ENCODE measurements at regions not wholly inside any gene's neighbourhood (a gene's known extent, or its start where the extent isn't known, plus 50 kb on each side); places are given as distances from the start of the nearest gene placed in this dataset.

DNA sequence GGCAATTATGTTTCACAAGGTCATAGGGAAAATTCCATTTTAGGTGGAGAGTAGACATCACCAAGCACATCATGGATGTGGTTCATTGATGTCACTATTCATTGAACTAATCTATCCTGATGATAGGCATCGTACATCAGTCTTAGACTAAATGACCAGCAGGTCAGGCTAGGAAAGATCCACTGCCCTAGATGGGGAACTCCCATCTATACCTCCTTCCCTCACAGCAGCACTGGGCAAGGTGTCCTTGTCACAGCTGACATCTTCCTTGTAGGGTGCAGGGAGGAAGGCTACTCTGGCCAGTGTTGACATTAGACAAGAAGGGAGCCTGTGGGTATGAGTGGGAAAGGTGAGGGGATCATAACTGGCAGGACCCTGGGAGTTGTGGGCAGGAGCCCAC lies 63.8 kb upstream of the CAPRIN2 start:
- Histone ChIP-seq H3K9ac (ENCODE audit: insufficient read depth, low read length) (no peak overlapping the region), H3K27ac (ENCODE audit: insufficient read depth, low read length) (no peak overlapping the region), H3K4me3 (replicated peaks in 1 of 4; ENCODE audit: control extremely low read depth in 1 of 4, insufficient read depth in 1 of 4, low read depth in 3 of 4, low read length in 4 of 4) (no peak overlapping the region), H3K4me2 (ENCODE audit: extremely low read depth, insufficient read depth, low read length) (no peak overlapping the region), H4K20me1 (ENCODE audit: control insufficient read depth, extremely low read depth, insufficient read depth, low read length) (no peaks in the 10 kb centered on the region), H2AFZ (ENCODE audit: low read length) (no peak overlapping the region), H3K9me3 (ENCODE audit: control insufficient read depth, insufficient read depth, low read depth, low read length) (no peaks in the 10 kb centered on the region), H3K27me3 (ENCODE audit: control insufficient read depth, insufficient read depth, low read length) (no peaks in the 10 kb centered on the region), H3K4me1 (ENCODE audit: control insufficient read depth, extremely low read depth, insufficient read depth, low read length) (no peaks in the 10 kb centered on the region), H3K79me2 (ENCODE audit: control insufficient read depth, insufficient read depth, low read length) (no peaks in the 10 kb centered on the region), H3K36me3 (ENCODE audit: control insufficient read depth, insufficient read depth, low read length) (no peaks in the 10 kb centered on the region)
- no peak for DNase-seq (ENCODE audit: low read depth in 2 of 2)
- TF ChIP-seq, protein P1, sequence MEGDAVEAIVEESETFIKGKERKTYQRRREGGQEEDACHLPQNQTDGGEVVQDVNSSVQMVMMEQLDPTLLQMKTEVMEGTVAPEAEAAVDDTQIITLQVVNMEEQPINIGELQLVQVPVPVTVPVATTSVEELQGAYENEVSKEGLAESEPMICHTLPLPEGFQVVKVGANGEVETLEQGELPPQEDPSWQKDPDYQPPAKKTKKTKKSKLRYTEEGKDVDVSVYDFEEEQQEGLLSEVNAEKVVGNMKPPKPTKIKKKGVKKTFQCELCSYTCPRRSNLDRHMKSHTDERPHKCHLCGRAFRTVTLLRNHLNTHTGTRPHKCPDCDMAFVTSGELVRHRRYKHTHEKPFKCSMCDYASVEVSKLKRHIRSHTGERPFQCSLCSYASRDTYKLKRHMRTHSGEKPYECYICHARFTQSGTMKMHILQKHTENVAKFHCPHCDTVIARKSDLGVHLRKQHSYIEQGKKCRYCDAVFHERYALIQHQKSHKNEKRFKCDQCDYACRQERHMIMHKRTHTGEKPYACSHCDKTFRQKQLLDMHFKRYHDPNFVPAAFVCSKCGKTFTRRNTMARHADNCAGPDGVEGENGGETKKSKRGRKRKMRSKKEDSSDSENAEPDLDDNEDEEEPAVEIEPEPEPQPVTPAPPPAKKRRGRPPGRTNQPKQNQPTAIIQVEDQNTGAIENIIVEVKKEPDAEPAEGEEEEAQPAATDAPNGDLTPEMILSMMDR (conservative IDR thresholded peaks at IDR 0.05 in 1 of 2, IDR thresholded peaks at IDR 0.05 in 1 of 2; ENCODE audit: low read depth in 1 of 2, low read length in 2 of 2) = no peak
- TF ChIP-seq EZH2 (IDR thresholded peaks at IDR 0.05; ENCODE audit: low read length, missing control alignments) = no peak

DNA sequence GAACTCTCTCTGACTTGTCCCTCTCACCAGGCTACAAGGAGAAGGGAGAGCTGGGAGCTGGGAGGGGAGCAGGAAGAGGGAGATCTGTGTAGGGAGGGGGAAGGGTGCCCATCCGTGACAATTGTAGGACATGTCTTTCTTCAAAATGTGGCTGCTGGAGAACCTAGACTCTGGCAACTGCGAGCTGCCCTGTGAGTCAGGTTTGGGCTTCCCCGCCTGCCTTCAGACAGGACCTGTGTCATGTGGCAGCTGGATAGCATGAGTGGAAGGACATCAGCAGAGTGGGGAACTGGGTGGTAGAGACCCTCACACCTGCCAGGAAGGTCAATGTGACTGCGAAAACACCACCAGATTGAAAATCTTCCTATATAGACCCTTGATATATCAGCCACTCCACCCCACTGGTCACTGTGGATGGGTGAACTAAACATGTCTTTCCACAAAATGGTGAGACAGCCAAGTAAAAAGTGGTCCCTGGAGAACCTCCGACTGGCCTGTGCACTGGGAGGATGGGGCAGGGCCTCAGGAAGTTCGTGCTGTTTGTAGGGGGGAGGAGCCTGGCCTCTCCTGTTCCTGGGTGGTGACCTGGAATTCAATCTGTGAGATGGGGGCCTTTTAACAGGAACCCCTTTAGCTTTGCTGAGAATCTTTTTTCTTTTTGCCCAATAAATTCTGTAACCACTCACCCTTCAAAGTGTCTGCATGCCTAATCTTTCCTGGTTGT lies 62.2 kb upstream of the CAPRIN2 start:
- Histone ChIP-seq H2AFZ (ENCODE audit: low read length) (no peak overlapping the region), H3K36me3 (ENCODE audit: control insufficient read depth, insufficient read depth, low read length) (no peaks in the 10 kb centered on the region), H3K27me3 (ENCODE audit: control insufficient read depth, insufficient read depth, low read length) (no peaks in the 10 kb centered on the region), H3K9ac (ENCODE audit: insufficient read depth, low read length) (no peak overlapping the region), H3K4me2 (ENCODE audit: extremely low read depth, insufficient read depth, low read length) (no peak overlapping the region), H3K27ac (ENCODE audit: insufficient read depth, low read length) (no peak overlapping the region), H3K4me3 (replicated peaks in 1 of 4; ENCODE audit: control extremely low read depth in 1 of 4, insufficient read depth in 1 of 4, low read depth in 3 of 4, low read length in 4 of 4) (no peak overlapping the region), H3K4me1 (ENCODE audit: control insufficient read depth, extremely low read depth, insufficient read depth, low read length) (no peaks in the 10 kb centered on the region), H4K20me1 (ENCODE audit: control insufficient read depth, extremely low read depth, insufficient read depth, low read length) (no peaks in the 10 kb centered on the region), H3K79me2 (ENCODE audit: control insufficient read depth, insufficient read depth, low read length) (no peaks in the 10 kb centered on the region), H3K9me3 (ENCODE audit: control insufficient read depth, insufficient read depth, low read depth, low read length) (no peaks in the 10 kb centered on the region)
- no peak for DNase-seq (ENCODE audit: low read depth in 2 of 2)
- no peak for TF ChIP-seq EZH2 (IDR thresholded peaks at IDR 0.05; ENCODE audit: low read length, missing control alignments)
- TF ChIP-seq, protein P1 (conservative IDR thresholded peaks at IDR 0.05 in 1 of 2, IDR thresholded peaks at IDR 0.05 in 1 of 2; ENCODE audit: low read depth in 1 of 2, low read length in 2 of 2) = no peak

DNA sequence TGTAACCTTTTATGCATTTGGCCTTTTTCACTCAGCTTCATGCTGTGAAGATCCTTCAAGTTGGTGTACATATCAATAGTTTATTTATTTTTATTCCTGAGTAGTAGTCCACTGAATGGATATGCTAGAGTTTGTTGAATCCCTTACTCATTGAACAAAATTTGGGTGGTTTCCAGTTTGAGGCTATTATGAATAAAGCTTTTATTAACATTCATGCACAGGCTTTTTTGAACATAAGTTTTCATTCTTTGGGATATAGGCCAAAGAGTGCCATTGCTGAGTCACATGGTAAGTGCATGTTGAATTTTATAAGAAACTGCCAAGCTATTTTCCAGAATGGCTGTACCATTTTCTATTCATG lies 59.5 kb upstream of the CAPRIN2 start:
- TF ChIP-seq, protein P1 (conservative IDR thresholded peaks at IDR 0.05 in 1 of 2, IDR thresholded peaks at IDR 0.05 in 1 of 2; ENCODE audit: low read depth in 1 of 2, low read length in 2 of 2) = no peak
- no peak for TF ChIP-seq EZH2 (IDR thresholded peaks at IDR 0.05; ENCODE audit: low read length, missing control alignments)
- Histone ChIP-seq H3K79me2 (ENCODE audit: control insufficient read depth, insufficient read depth, low read length) (no peaks in the 10 kb centered on the region), H4K20me1 (ENCODE audit: control insufficient read depth, extremely low read depth, insufficient read depth, low read length) (no peaks in the 10 kb centered on the region), H3K4me2 (ENCODE audit: extremely low read depth, insufficient read depth, low read length) (no peak overlapping the region), H3K36me3 (ENCODE audit: control insufficient read depth, insufficient read depth, low read length) (no peaks in the 10 kb centered on the region), H3K27ac (ENCODE audit: insufficient read depth, low read length) (no peak overlapping the region), H3K4me1 (ENCODE audit: control insufficient read depth, extremely low read depth, insufficient read depth, low read length) (no peaks in the 10 kb centered on the region), H3K9ac (ENCODE audit: insufficient read depth, low read length) (no peak overlapping the region), H3K27me3 (ENCODE audit: control insufficient read depth, insufficient read depth, low read length) (no peaks in the 10 kb centered on the region), H2AFZ (ENCODE audit: low read length) (no peak overlapping the region), H3K9me3 (ENCODE audit: control insufficient read depth, insufficient read depth, low read depth, low read length) (no peaks in the 10 kb centered on the region), H3K4me3 (replicated peaks in 1 of 4; ENCODE audit: control extremely low read depth in 1 of 4, insufficient read depth in 1 of 4, low read depth in 3 of 4, low read length in 4 of 4) (no peak overlapping the region)
- DNase-seq (ENCODE audit: low read depth in 2 of 2) = peak; percentile 13 to 30
